Subcutaneous abdominal adipose tissue (tissue), 5 donors: ENCODE measurements at regions not wholly inside any gene's neighbourhood (a gene's known extent, or its start where the extent isn't known, plus 50 kb on each side); places are given as distances from the start of the nearest gene placed in this dataset.
"Not testable (repeated sequence)": the region's sequence is repeated elsewhere in the genome, so short reads cannot be mapped to it uniquely, and the experiment has no call there.

Source experiments
- H3K27ac ChIP-seq: one replicate; pipeline ENCODE4 v1.7.0; 2013; ENCODE audit warnings: low read depth, mild to moderate bottlenecking, inconsistent platforms, low read length, moderate library complexity
- H3K27me3 ChIP-seq, 5 donors: one replicate each; pipeline ENCODE4 v1.7.0; 2013; ENCODE audit warnings: low read length in 5 of 5, inconsistent platforms in 1 of 5; ENCODE audit not compliant: control insufficient read depth in 5 of 5, insufficient read depth in 4 of 5
- H3K36me3 ChIP-seq, 5 donors: one replicate each; pipeline ENCODE4 v1.7.0; 2013; ENCODE audit warnings: low read length in 5 of 5; ENCODE audit not compliant: control insufficient read depth in 5 of 5, insufficient read depth in 5 of 5
- H3K4me1 ChIP-seq, 5 donors: one replicate each; pipeline ENCODE4 v1.7.0; 2013; ENCODE audit warnings: low read length in 5 of 5, mild to moderate bottlenecking in 3 of 5, moderate library complexity in 1 of 5; ENCODE audit not compliant: control insufficient read depth in 5 of 5, insufficient read depth in 5 of 5
- H3K4me3 ChIP-seq, 5 donors: one replicate each; pipeline ENCODE4 v1.7.0; 2013; ENCODE audit warnings: low read length in 5 of 5, low read depth in 1 of 5
- H3K9ac ChIP-seq, 5 donors: one replicate each; pipeline ENCODE4 v1.7.0; 2013; ENCODE audit warnings: low read length in 5 of 5, mild to moderate bottlenecking in 4 of 5, moderate library complexity in 3 of 5
- H3K9me3 ChIP-seq, 5 donors: one replicate each; pipeline ENCODE4 v1.7.0; 2013; ENCODE audit warnings: low read length in 5 of 5; ENCODE audit not compliant: control insufficient read depth in 5 of 5
- donor health status: healthy.
- donor health status: healthy.
- donor health status: healthy.
- donor health status: healthy.
- donor health status: healthy.

DNA sequence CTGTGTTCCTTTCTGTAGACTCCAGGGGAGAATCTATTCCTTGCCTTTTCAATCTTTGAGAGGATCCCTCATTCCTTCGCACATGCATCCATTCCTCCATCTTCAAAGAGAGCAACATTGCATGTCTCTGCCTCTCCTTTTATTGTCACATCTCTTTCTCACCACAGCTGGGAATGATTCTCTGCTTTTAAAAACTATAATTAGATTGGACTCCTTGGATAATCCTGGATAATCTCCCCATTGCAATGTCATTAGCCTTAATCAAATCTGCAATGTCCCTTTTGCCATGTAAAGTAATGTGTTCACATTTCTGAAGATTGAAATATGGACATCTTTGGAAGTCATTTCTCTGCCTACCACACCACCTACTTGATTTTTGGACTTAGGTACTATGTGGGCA is 750.1 kb downstream of the COL12A1 start:
- Histone ChIP-seq H3K27ac (no peak overlapping the region), H3K36me3 (no peaks in the 10 kb centered on the region), H3K27me3 (no peaks in the 10 kb centered on the region), H3K4me1 (no peaks in the 10 kb centered on the region), H3K9me3 (no peaks in the 10 kb centered on the region), H3K9ac (no peak overlapping the region), H3K4me3 (no peak overlapping the region)

- no peaks in the 10 kb centered on the region for H3K9me3 ChIP-seq
- H3K4me1 ChIP-seq = no peaks in the 10 kb centered on the region
- H3K4me3 ChIP-seq = no peak overlapping the region
- no peak overlapping the region for H3K9ac ChIP-seq
- no peaks in the 10 kb centered on the region for H3K36me3 ChIP-seq
- H3K27me3 ChIP-seq = no peaks in the 10 kb centered on the region
- no peak overlapping the region for H3K27ac ChIP-seq
Observed at GRCh38 chr6:74451953-74452352, 753.9 kb downstream of the COL12A1 start.

DNA sequence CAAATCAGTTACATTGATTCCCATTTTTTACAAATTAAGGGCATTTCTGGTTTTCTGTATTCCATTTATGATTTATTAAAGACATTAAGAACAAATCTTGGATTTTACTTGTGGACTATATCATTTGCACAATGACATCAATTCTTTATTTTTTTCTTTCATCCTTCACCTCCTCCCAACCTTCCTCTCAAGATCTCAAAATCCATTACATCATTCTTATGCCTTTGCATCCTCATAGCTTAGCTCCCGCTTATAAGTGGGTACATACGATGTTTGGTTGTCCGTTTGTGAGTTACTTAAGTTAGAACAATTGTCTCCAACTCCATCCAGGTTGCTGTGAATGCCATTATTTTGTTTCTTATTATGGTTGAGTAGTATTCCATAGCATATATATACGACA is 752.8 kb downstream of the CD109 start:
- H3K9me3 ChIP-seq = no peaks in the 10 kb centered on the region

GRCh38 chr6:74447013-74447412 is 751.0 kb downstream of the CD109 start:
- no peaks in the 10 kb centered on the region for H3K27me3 ChIP-seq
- H3K27ac ChIP-seq = no peak overlapping the region
- H3K36me3 ChIP-seq = no peaks in the 10 kb centered on the region
- H3K9ac ChIP-seq = no peak overlapping the region
- no peak overlapping the region for H3K4me3 ChIP-seq
- no peaks in the 10 kb centered on the region for H3K9me3 ChIP-seq
- no peaks in the 10 kb centered on the region for H3K4me1 ChIP-seq

More for the DNA sequence above, 752.8 kb downstream of the CD109 start:
- no peaks in the 10 kb centered on the region for H3K27me3 ChIP-seq
- no peak overlapping the region for H3K4me3 ChIP-seq
- H3K27ac ChIP-seq = no peak overlapping the region
- H3K36me3 ChIP-seq = no peaks in the 10 kb centered on the region
- no peaks in the 10 kb centered on the region for H3K4me1 ChIP-seq
- no peak overlapping the region for H3K9ac ChIP-seq

GRCh38 chr6:74439123-74439811 is 743.3 kb downstream of the CD109 start:
- Histone ChIP-seq H3K27ac (no peak overlapping the region), H3K9ac (no peak overlapping the region), H3K27me3 (no peaks in the 10 kb centered on the region), H3K4me3 (no peak overlapping the region), H3K36me3 (no peaks in the 10 kb centered on the region), H3K9me3 (peaks cover 0 to 4% (median 0%) of the 10 kb centered on the region in 5 donors), H3K4me1 (no peaks in the 10 kb centered on the region)

DNA sequence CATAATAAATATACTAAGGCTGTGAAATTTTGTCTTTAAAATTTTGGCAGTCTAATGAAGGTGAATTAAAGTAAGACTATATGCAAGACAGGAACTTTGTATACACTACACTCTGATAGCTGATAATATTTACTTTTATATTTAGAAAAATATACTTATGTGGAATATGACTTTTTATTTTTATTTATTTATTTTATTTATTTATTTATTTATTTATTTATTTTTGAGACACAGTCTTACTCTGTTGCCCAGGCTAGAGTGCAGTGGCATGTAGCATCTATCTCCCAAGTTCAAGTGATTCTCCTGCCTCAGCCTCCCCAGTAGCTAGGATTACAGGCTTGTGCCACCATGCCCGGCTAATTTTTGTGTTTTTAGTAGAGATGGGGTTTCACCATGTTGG is 742.4 kb downstream of the CD109 start:
- not testable (repeated sequence) for H3K9me3 ChIP-seq, H3K27me3 ChIP-seq, H3K4me3 ChIP-seq, H3K4me1 ChIP-seq, H3K27ac ChIP-seq, H3K9ac ChIP-seq, H3K36me3 ChIP-seq

DNA sequence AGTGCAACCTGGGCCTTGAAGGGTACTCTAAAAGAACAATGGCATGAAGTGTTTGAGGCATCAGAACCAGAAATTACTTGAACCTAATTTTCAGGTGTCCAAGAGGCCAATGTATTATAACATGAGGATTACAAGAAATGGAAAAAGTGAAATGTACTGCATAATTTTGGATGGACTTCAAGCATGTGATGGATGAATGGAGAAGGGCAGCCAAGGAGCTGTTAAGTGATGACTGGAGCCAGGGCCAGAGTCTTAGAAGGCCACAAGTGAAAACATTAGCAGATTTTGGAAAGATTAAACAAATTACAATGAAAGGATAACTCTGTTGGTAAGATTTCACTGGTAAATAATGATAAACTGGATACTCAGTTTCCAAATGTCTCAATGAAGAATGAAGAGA is 738.2 kb downstream of the CD109 start:
- Histone ChIP-seq H3K4me3 (no peak overlapping the region), H3K4me1 (no peaks in the 10 kb centered on the region), H3K9ac (no peak overlapping the region), H3K27ac (no peak overlapping the region), H3K36me3 (no peaks in the 10 kb centered on the region), H3K27me3 (no peaks in the 10 kb centered on the region), H3K9me3 (peaks cover 0 to 4% (median 0%) of the 10 kb centered on the region in 5 donors)

DNA sequence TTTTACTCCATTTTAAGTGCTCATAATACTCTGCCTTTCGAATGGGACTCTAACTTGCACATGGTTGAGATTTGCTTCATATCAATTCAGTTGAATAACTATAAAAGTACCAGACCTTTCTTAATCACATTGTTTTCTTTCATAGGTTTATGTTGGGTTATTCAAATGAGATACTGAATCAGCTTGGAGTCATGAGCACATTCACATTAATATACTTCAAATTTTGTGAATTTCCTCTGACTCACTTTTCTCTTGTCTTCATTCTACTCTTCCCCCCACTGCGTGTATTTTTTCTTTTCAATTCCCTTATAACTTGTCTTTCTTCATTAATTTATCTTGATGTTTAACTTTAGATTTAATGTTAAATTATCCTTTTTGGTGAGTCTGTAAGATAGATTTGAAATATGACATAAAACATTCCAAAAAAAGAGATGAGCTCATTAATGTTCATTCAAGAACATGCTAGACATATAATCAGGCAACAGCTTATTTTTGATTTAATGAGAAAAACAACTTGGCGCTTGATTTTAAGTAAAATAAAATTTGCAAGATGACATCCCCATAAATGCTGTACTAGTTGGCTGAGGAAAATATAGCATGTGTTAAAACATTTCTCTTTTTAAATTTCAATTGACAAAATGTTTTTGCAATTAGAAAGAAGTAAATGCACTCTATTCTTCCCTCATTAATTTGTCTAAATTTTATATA is 736.0 kb downstream of the CD109 start:
- H3K9ac ChIP-seq = no peak overlapping the region
- no peaks in the 10 kb centered on the region for H3K4me1 ChIP-seq
- H3K9me3 ChIP-seq = peaks cover 0 to 4% (median 0%) of the 10 kb centered on the region in 5 donors
- H3K4me3 ChIP-seq = no peak overlapping the region
- H3K27ac ChIP-seq = no peak overlapping the region
- H3K27me3 ChIP-seq = no peaks in the 10 kb centered on the region
- no peaks in the 10 kb centered on the region for H3K36me3 ChIP-seq

DNA sequence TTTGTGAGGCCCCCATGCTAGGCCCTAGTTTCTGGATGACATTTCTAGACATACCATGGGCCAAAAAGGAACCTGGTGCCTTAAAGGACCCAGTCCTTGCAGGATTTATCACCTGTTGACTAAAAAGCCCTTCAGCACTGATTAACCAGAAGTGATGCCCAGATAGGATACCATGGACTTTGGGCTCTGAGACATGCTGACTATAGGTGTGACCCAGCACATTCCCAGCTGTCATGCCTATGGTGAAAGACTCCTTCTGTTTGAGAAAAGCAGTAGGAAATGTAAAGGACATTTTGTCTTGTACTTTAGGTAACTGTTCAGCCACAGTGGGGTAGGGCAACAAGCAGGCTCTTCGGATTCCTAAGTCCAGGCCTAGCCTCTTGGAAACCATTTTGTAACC is 724.2 kb downstream of the CD109 start:
- H3K27ac ChIP-seq = no peak overlapping the region
- H3K4me1 ChIP-seq = no peaks in the 10 kb centered on the region
- no peak overlapping the region for H3K9ac ChIP-seq
- no peak overlapping the region for H3K4me3 ChIP-seq
- H3K9me3 ChIP-seq = peaks cover 0 to 4% (median 0%) of the 10 kb centered on the region in 5 donors
- no peaks in the 10 kb centered on the region for H3K27me3 ChIP-seq
- no peaks in the 10 kb centered on the region for H3K36me3 ChIP-seq

DNA sequence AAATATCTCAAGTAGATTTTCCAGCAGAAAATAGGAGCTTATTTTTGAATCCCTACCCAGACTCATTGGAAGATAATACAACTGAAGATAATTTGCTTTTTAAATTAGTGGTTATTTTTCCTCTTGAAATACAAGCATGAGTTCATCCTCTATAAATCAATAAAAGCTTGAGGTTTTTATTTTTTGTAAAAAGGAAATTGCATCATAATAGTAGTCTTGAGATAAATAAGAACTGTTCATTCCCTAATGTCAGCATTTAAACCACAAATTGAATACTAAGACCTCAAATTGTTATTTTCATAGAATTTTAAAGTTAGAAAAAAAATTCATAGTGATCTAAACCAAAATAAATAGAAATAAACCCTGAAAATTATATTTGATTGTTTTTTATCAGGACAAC is 719.1 kb downstream of the CD109 start:
- Histone ChIP-seq H3K4me1 (no peaks in the 10 kb centered on the region), H3K9me3 (no peaks in the 10 kb centered on the region), H3K9ac (no peak overlapping the region), H3K4me3 (no peak overlapping the region), H3K36me3 (no peaks in the 10 kb centered on the region), H3K27me3 (no peaks in the 10 kb centered on the region), H3K27ac (no peak overlapping the region)
